K562 (cell line): ENCODE measurements at regions not wholly inside any gene's neighbourhood (a gene's known extent, or its start where the extent isn't known, plus 50 kb on each side); places are given as distances from the start of the nearest gene placed in this dataset.

Source experiments
- ATAC-seq: fragments of 200-7000 bp; cut with Tn5 transposase; 3 replicates; pipeline ENCODE4 v1.9.1; 2020; ENCODE audit warnings: moderate library complexity
- BruUV-seq: library from RNA; stranded (reverse); fragments of 400-500 nt; replicated peaks from 2 replicates; lab custom pipeline; 2021; lab: Mats Ljungman, UMichigan
- CTCF ChIA-PET: fragments of 300-600 bp; formaldehyde crosslinking; extraction: SDS; loops from one replicate; lab custom pipeline; 2021; ENCODE audit warnings: low intra/inter-chr PET ratio; lab: Yijun Ruan, JAX
- POLR2A ChIA-PET: fragments of 300-600, 350-650 bp; sonication (Branson Sonifier 250); formaldehyde crosslinking; extraction: SDS; loops from one replicate; lab custom pipeline; 2021; ENCODE audit warnings: antibody characterized with exemption, inconsistent platforms; lab: Yijun Ruan, JAX
- DNase-seq, 4 experiments: peaks; one replicate each; pipeline versions ENCODE4 v3.0.0 to v3.0.0-alpha.2; 2011 to 2018; ENCODE audit warnings: low spot score in 3 of 4, mixed read lengths in 3 of 4; ENCODE audit errors: extremely low read depth in 1 of 4
- FAIRE-seq: peaks from 2 replicates; lab custom pipeline; 2011; peaks lifted over from hg19 to GRCh38; lab: Jason Lieb, UNC
- H2AFZ ChIP-seq: 2 replicates; pipeline ENCODE4 v1.6.0; 2011; ENCODE audit warnings: low read depth, low read length, control low read depth, inconsistent platforms
- H3K27ac ChIP-seq: fragments of 200-600 bp; 3 replicates; pipeline ENCODE4 v1.8.0; 2011; ENCODE audit warnings: low read depth, mild to moderate bottlenecking, control low read depth, inconsistent platforms, low read length, moderate library complexity, mixed read lengths; ENCODE audit errors: extremely low read depth
- H3K27me3 ChIP-seq, 2 experiments: fragments of 300-600 bp in 1 of 2; 2 replicates in 1 of 2; 3 replicates in 1 of 2; pipeline versions ENCODE4 v1.6.0 to v1.8.0; 2011; ENCODE audit warnings: inconsistent platforms in 2 of 2, low read length in 2 of 2, mild to moderate bottlenecking in 1 of 2, mixed read lengths in 1 of 2, moderate library complexity in 1 of 2; ENCODE audit not compliant: control insufficient read depth in 2 of 2, insufficient read depth in 2 of 2
- H3K36me3 ChIP-seq: fragments of 300-600 bp; 3 replicates; pipeline ENCODE4 v1.8.0; 2011; ENCODE audit warnings: mild to moderate bottlenecking, low read length, inconsistent platforms; ENCODE audit not compliant: control insufficient read depth, insufficient read depth
- H3K4me1 ChIP-seq, 2 experiments: fragments of 200-600 bp in 1 of 2; replicated peaks in 1 of 2; 2 replicates in 1 of 2; 3 replicates in 1 of 2; pipeline versions ENCODE4 v1.5.1 to v1.8.0; 2011; ENCODE audit warnings: inconsistent platforms in 2 of 2, low read length in 2 of 2, mild to moderate bottlenecking in 1 of 2, mixed read lengths in 1 of 2, moderate library complexity in 1 of 2; ENCODE audit not compliant: control insufficient read depth in 2 of 2, insufficient read depth in 2 of 2
- H3K4me2 ChIP-seq: 2 replicates; pipeline ENCODE4 v1.6.1; 2011; ENCODE audit warnings: low read length, control low read depth, inconsistent platforms, mixed read lengths; ENCODE audit not compliant: insufficient read depth
- H3K4me3 ChIP-seq: fragments of 200-600 bp; sonication (generic), shearing (Covaris generic); 2 replicates; pipeline ENCODE4 v1.5.1; 2016; ENCODE audit warnings: control low read depth, inconsistent platforms
- H3K79me2 ChIP-seq: fragments of 200-600 bp; 3 replicates; pipeline ENCODE4 v1.8.0; 2011; ENCODE audit warnings: low read length, inconsistent platforms; ENCODE audit not compliant: control insufficient read depth, insufficient read depth
- H3K9ac ChIP-seq, 2 experiments: 2 replicates each; pipeline versions ENCODE4 v1.6.0 to v1.6.1; 2011; ENCODE audit warnings: low read depth in 2 of 2, low read length in 2 of 2, control low read depth in 1 of 2, inconsistent platforms in 1 of 2, mild to moderate bottlenecking in 1 of 2, mixed read lengths in 1 of 2; ENCODE audit not compliant: insufficient read depth in 1 of 2
- H3K9me1 ChIP-seq: one replicate; pipeline ENCODE4 v1.6.0; 2011; ENCODE audit warnings: inconsistent platforms, mild to moderate bottlenecking, low read length, moderate library complexity; ENCODE audit not compliant: control insufficient read depth, insufficient read depth
- H3K9me3 ChIP-seq: replicated peaks from 2 replicates; pipeline ENCODE4 v1.5.1; 2011; ENCODE audit warnings: low read depth, low read length, inconsistent platforms; ENCODE audit not compliant: control insufficient read depth, insufficient read depth
- H4K20me1 ChIP-seq: replicated peaks from 2 replicates; pipeline ENCODE4 v1.6.1; 2011; ENCODE audit warnings: low read length, inconsistent platforms, mixed read lengths; ENCODE audit not compliant: control insufficient read depth, insufficient read depth
- DLX4 ChIP-seq: fragments of 250-450 bp; sonication (Bioruptor Pico); IDR thresholded peaks from 2 replicates; pipeline ENCODE4 v1.6.1; 2021; ENCODE audit warnings: mild to moderate bottlenecking
- NCOA2 ChIP-seq, 2 experiments: fragments of 450-650 bp; IDR thresholded peaks; 2 replicates each; pipeline ENCODE4 v1.6.1; 2018; ENCODE audit warnings: mild to moderate bottlenecking in 2 of 2, moderate library complexity in 1 of 2; ENCODE audit not compliant: partially characterized antibody in 2 of 2
- NUFIP1 ChIP-seq: fragments of 450-650 bp; IDR thresholded peaks from 2 replicates; pipeline ENCODE4 v1.6.1; 2018; ENCODE audit not compliant: partially characterized antibody
- ZC3H4 ChIP-seq: sonication (generic); formaldehyde crosslinking; IDR thresholded peaks from 2 replicates; pipeline ENCODE4 v1.9.0; 2021; ENCODE audit warnings: missing genetic modification reagents, borderline replicate concordance
- ZNF316 ChIP-seq: fragments of 450-650 bp; IDR thresholded peaks from 2 replicates; pipeline ENCODE4 v1.6.1; 2016
- WGBS: fragments of 100-300 bp; shearing (Covaris generic); methylation state at CpG from one replicate; pipeline ENCODE4 v1.1.6; 2016; ENCODE audit warnings: low coverage, mixed read lengths; ENCODE audit not compliant: insufficient coverage; ENCODE audit errors: missing lambda C conversion rate; 5-methylcytosine and 5-hydroxymethylcytosine counted together
- in situ Hi-C: fragments of 300-500 bp; cut with MboI; formaldehyde crosslinking; loops from 4 replicates; pipeline ENCODE4 v1.15.0; 2018; ENCODE audit warnings: inconsistent platforms, mixed read lengths
- intact Hi-C: fragments of 100-400 bp; cut with micrococcal nuclease; formaldehyde crosslinking; loops from 2 replicates; pipeline ENCODE4 v1.14.2; 2022
- TF ChIP-seq, protein P1 (sequence below): fragments of 450-650 bp; formaldehyde crosslinking; IDR thresholded peaks from 2 replicates; pipeline ENCODE4 v1.4.0; 2020; ENCODE audit warnings: mild to moderate bottlenecking, moderate library complexity
- TF ChIP-seq, protein P2 (sequence below): fragments of 450-650 bp; IDR thresholded peaks from 2 replicates; pipeline ENCODE4 v1.6.1; 2016; ENCODE audit warnings: mild to moderate bottlenecking, moderate library complexity

- TF ChIP-seq DLX4 (CRISPR knock-in tag) (no peak), NUFIP1 (no peak), NCOA2 (IDR thresholded peaks at IDR 0.05; ENCODE audit: partially characterized antibody in 2 of 2) (no peak), ZNF316 (no peak)
- TF ChIP-seq, protein P1, sequence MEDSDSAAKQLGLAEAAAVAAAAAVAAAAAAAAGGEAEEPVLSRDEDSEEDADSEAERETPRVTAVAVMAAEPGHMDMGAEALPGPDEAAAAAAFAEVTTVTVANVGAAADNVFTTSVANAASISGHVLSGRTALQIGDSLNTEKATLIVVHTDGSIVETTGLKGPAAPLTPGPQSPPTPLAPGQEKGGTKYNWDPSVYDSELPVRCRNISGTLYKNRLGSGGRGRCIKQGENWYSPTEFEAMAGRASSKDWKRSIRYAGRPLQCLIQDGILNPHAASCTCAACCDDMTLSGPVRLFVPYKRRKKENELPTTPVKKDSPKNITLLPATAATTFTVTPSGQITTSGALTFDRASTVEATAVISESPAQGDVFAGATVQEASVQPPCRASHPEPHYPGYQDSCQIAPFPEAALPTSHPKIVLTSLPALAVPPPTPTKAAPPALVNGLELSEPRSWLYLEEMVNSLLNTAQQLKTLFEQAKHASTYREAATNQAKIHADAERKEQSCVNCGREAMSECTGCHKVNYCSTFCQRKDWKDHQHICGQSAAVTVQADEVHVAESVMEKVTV = no peak
Observed at GRCh38 chr6:12235341-12235740, 54.8 kb upstream of the EDN1 start (continued).

DNA sequence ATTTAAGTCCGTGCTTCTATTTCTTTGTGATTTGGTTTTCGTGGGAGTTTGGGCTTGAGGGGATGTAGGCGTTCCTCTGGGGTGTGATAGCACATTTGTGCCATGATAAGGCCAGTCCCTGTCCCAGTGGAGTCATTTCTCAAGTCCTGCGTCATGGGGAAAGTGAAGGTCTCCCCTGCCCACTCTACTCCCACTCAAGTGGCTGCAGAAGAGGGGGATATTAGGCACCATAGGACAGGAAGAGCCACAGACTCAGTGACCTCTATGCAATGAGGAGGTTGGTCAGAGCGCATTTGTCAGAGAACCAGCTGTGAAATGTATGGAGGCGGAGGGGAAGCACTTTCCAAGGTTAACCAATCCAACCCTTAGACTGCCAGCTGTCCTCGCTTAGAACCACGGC lies 51.9 kb upstream of the EDN1 start:
- CTCF ChIA-PET = no interaction called here
- POLR2A ChIA-PET = no interaction called here
- TF ChIP-seq ZC3H4 (CRISPR knock-in tag) = no peak
- TF ChIP-seq, protein P2, sequence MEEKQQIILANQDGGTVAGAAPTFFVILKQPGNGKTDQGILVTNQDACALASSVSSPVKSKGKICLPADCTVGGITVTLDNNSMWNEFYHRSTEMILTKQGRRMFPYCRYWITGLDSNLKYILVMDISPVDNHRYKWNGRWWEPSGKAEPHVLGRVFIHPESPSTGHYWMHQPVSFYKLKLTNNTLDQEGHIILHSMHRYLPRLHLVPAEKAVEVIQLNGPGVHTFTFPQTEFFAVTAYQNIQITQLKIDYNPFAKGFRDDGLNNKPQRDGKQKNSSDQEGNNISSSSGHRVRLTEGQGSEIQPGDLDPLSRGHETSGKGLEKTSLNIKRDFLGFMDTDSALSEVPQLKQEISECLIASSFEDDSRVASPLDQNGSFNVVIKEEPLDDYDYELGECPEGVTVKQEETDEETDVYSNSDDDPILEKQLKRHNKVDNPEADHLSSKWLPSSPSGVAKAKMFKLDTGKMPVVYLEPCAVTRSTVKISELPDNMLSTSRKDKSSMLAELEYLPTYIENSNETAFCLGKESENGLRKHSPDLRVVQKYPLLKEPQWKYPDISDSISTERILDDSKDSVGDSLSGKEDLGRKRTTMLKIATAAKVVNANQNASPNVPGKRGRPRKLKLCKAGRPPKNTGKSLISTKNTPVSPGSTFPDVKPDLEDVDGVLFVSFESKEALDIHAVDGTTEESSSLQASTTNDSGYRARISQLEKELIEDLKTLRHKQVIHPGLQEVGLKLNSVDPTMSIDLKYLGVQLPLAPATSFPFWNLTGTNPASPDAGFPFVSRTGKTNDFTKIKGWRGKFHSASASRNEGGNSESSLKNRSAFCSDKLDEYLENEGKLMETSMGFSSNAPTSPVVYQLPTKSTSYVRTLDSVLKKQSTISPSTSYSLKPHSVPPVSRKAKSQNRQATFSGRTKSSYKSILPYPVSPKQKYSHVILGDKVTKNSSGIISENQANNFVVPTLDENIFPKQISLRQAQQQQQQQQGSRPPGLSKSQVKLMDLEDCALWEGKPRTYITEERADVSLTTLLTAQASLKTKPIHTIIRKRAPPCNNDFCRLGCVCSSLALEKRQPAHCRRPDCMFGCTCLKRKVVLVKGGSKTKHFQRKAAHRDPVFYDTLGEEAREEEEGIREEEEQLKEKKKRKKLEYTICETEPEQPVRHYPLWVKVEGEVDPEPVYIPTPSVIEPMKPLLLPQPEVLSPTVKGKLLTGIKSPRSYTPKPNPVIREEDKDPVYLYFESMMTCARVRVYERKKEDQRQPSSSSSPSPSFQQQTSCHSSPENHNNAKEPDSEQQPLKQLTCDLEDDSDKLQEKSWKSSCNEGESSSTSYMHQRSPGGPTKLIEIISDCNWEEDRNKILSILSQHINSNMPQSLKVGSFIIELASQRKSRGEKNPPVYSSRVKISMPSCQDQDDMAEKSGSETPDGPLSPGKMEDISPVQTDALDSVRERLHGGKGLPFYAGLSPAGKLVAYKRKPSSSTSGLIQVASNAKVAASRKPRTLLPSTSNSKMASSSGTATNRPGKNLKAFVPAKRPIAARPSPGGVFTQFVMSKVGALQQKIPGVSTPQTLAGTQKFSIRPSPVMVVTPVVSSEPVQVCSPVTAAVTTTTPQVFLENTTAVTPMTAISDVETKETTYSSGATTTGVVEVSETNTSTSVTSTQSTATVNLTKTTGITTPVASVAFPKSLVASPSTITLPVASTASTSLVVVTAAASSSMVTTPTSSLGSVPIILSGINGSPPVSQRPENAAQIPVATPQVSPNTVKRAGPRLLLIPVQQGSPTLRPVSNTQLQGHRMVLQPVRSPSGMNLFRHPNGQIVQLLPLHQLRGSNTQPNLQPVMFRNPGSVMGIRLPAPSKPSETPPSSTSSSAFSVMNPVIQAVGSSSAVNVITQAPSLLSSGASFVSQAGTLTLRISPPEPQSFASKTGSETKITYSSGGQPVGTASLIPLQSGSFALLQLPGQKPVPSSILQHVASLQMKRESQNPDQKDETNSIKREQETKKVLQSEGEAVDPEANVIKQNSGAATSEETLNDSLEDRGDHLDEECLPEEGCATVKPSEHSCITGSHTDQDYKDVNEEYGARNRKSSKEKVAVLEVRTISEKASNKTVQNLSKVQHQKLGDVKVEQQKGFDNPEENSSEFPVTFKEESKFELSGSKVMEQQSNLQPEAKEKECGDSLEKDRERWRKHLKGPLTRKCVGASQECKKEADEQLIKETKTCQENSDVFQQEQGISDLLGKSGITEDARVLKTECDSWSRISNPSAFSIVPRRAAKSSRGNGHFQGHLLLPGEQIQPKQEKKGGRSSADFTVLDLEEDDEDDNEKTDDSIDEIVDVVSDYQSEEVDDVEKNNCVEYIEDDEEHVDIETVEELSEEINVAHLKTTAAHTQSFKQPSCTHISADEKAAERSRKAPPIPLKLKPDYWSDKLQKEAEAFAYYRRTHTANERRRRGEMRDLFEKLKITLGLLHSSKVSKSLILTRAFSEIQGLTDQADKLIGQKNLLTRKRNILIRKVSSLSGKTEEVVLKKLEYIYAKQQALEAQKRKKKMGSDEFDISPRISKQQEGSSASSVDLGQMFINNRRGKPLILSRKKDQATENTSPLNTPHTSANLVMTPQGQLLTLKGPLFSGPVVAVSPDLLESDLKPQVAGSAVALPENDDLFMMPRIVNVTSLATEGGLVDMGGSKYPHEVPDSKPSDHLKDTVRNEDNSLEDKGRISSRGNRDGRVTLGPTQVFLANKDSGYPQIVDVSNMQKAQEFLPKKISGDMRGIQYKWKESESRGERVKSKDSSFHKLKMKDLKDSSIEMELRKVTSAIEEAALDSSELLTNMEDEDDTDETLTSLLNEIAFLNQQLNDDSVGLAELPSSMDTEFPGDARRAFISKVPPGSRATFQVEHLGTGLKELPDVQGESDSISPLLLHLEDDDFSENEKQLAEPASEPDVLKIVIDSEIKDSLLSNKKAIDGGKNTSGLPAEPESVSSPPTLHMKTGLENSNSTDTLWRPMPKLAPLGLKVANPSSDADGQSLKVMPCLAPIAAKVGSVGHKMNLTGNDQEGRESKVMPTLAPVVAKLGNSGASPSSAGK = no peak

More for the DNA sequence above, 51.9 kb upstream of the EDN1 start:
- intact Hi-C loops = no loop called here
- H3K36me3 ChIP-seq = no peaks in the 10 kb centered on the region
- FAIRE-seq = no peak
- peaks cover 0 to 4% of the 10 kb centered on the region in 2 experiments; a peak in 1 of 5 replicates for H3K27me3 ChIP-seq
- 0% methylated on average over 8 of the region's 8 CpGs for WGBS
- BruUV-seq = no TSS peak
- H3K4me1 ChIP-seq = no peaks in the 10 kb centered on the region
- H3K79me2 ChIP-seq = no peaks in the 10 kb centered on the region
- no peaks in the 10 kb centered on the region for H4K20me1 ChIP-seq
- in situ Hi-C loops = no loop called here
- no peak overlapping the region for H3K4me2 ChIP-seq
- no peak overlapping the region for H3K9ac ChIP-seq
- peak in 1 of 4 experiments; percentile 13 for DNase-seq
- no peaks in the 10 kb centered on the region for H3K9me1 ChIP-seq
- ATAC-seq = no peak
- no peak overlapping the region for H3K4me3 ChIP-seq
- no peak overlapping the region for H3K27ac ChIP-seq
- H3K9me3 ChIP-seq = no peaks in the 10 kb centered on the region
- no peak overlapping the region for H2AFZ ChIP-seq
